Activated CD8-positive, alpha-beta memory T cell treated with anti-CD3 and anti-CD28 coated beads for 48 hours (primary cell): ENCODE measurements at regions not wholly inside any gene's neighbourhood (a gene's known extent, or its start where the extent isn't known, plus 50 kb on each side); places are given as distances from the start of the nearest gene placed in this dataset.
"Not testable (repeated sequence)": the region's sequence is repeated elsewhere in the genome, so short reads cannot be mapped to it uniquely, and the experiment has no call there.

Experiments
- DNase-seq, 3 experiments: peaks; one replicate each; pipeline ENCODE4 v3.0.0-alpha.2; 2020; ENCODE audit warnings: low read depth in 2 of 3, low spot score in 2 of 3

- DNase-seq = no peak
Observed at GRCh38 chr12:41684997-41685396, 459.7 kb downstream of the GXYLT1 start.

GRCh38 chr12:41683513-41684240, 461.0 kb downstream of the GXYLT1 start:
- no peak for DNase-seq

GRCh38 chr12:41683023-41683422, 461.7 kb downstream of the GXYLT1 start:
- no peak for DNase-seq

- DNase-seq = no peak
Observed at GRCh38 chr12:41681898-41682297, 462.8 kb downstream of the GXYLT1 start.

GRCh38 chr12:41680155-41680554, 464.5 kb downstream of the GXYLT1 start:
- no peak for DNase-seq

GRCh38 chr12:41663598-41664265, 475.6 kb downstream of the PDZRN4 start:
- no peak for DNase-seq

GRCh38 chr12:41661141-41661765, 473.1 kb downstream of the PDZRN4 start:
- no peak for DNase-seq

- DNase-seq = no peak
Observed at GRCh38 chr12:41656454-41656853, 468.3 kb downstream of the PDZRN4 start.

GRCh38 chr12:41653386-41654326, 465.5 kb downstream of the PDZRN4 start:
- no peak for DNase-seq

GRCh38 chr12:41652981-41653380, 464.9 kb downstream of the PDZRN4 start:
- no peak for DNase-seq

- no peak for DNase-seq
Observed at GRCh38 chr12:41645624-41646023, 457.5 kb downstream of the PDZRN4 start.

- not testable (repeated sequence) for DNase-seq
Observed at GRCh38 chr12:41642808-41643207, 454.7 kb downstream of the PDZRN4 start.

GRCh38 chr12:41636653-41637052, 448.5 kb downstream of the PDZRN4 start:
- DNase-seq = no peak

- DNase-seq = no peak
Observed at GRCh38 chr12:41635626-41636364, 447.7 kb downstream of the PDZRN4 start.

- DNase-seq = no peak
Observed at GRCh38 chr12:41634091-41634490, 446.0 kb downstream of the PDZRN4 start.

GRCh38 chr12:41629611-41630010, 441.5 kb downstream of the PDZRN4 start:
- no peak for DNase-seq

GRCh38 chr12:41627476-41627875, 439.4 kb downstream of the PDZRN4 start:
- DNase-seq = no peak

- DNase-seq = no peak
Observed at GRCh38 chr12:41624571-41624970, 436.5 kb downstream of the PDZRN4 start.
